ENCODE measurements at regions not wholly inside any gene's neighbourhood (a gene's known extent, or its start where the extent isn't known, plus 50 kb on each side); places are given as distances from the start of the nearest gene placed in this dataset.

- no peak for DNase-seq (ENCODE audit: low read depth)
- no peak overlapping the region for H3K4me3 ChIP-seq (ENCODE audit: low read depth, low read length)
- TF ChIP-seq CTCF (IDR thresholded peaks at IDR 0.05; ENCODE audit: insufficient read depth, low read depth, low read length) = no peak
Observed at GRCh38 chr11:43583548-43583947, 97.0 kb upstream of the HSD17B12 start.

GRCh38 chr11:43585877-43586608 is 94.5 kb upstream of the HSD17B12 start:
- H3K4me3 ChIP-seq (ENCODE audit: low read depth, low read length) = no peak overlapping the region
- TF ChIP-seq CTCF (IDR thresholded peaks at IDR 0.05; ENCODE audit: insufficient read depth, low read depth, low read length) = no peak
- DNase-seq (ENCODE audit: low read depth) = no peak

GRCh38 chr11:43589601-43590250 is 90.8 kb upstream of the HSD17B12 start:
- TF ChIP-seq CTCF (IDR thresholded peaks at IDR 0.05; ENCODE audit: insufficient read depth, low read depth, low read length) = no peak
- no peak overlapping the region for H3K4me3 ChIP-seq (ENCODE audit: low read depth, low read length)
- DNase-seq (ENCODE audit: low read depth) = no peak

GRCh38 chr11:43601511-43601910 is 79.0 kb upstream of the HSD17B12 start:
- H3K4me3 ChIP-seq (ENCODE audit: low read depth, low read length) = no peak overlapping the region
- no peak for TF ChIP-seq CTCF (IDR thresholded peaks at IDR 0.05; ENCODE audit: insufficient read depth, low read depth, low read length)
- no peak for DNase-seq (ENCODE audit: low read depth)

- H3K4me3 ChIP-seq (ENCODE audit: low read depth, low read length) = no peak overlapping the region
- no peak for TF ChIP-seq CTCF (IDR thresholded peaks at IDR 0.05; ENCODE audit: insufficient read depth, low read depth, low read length)
- DNase-seq (ENCODE audit: low read depth) = no peak
Observed at GRCh38 chr11:43602670-43603069, 77.9 kb upstream of the HSD17B12 start.

- DNase-seq (ENCODE audit: low read depth) = no peak
- H3K4me3 ChIP-seq (ENCODE audit: low read depth, low read length) = no peak overlapping the region
- no peak for TF ChIP-seq CTCF (IDR thresholded peaks at IDR 0.05; ENCODE audit: insufficient read depth, low read depth, low read length)
Observed at GRCh38 chr11:43614214-43614613, 66.3 kb upstream of the HSD17B12 start.
